Right cardiac atrium (tissue), 5 donors: ENCODE measurements at regions not wholly inside any gene's neighbourhood (a gene's known extent, or its start where the extent isn't known, plus 50 kb on each side); places are given as distances from the start of the nearest gene placed in this dataset.

Source experiments
- ATAC-seq, 2 donors: fragments of 200-7000 bp; cut with Tn5 transposase; one replicate each; pipeline versions ENCODE4 v1.8.0 to v1.9.1; 2020; ENCODE audit warnings: moderate library complexity in 2 of 2, mild to moderate bottlenecking in 1 of 2
- DNase-seq, 3 donors: peaks; one replicate each; pipeline ENCODE4 v3.0.0-alpha.2; 2020
- H3K27ac ChIP-seq: one replicate; pipeline ENCODE4 v1.5.1; 2013; ENCODE audit warnings: mild to moderate bottlenecking, low read length, control low read depth, moderate library complexity
- H3K27me3 ChIP-seq: one replicate; pipeline ENCODE4 v1.6.1; 2013; ENCODE audit not compliant: control insufficient read depth, insufficient read depth
- H3K4me1 ChIP-seq: one replicate; pipeline ENCODE4 v1.6.1; 2013; ENCODE audit warnings: low read length; ENCODE audit not compliant: control insufficient read depth, insufficient read depth
- H3K4me3 ChIP-seq: one replicate; pipeline ENCODE4 v1.5.1; 2013; ENCODE audit warnings: low read length, control low read depth
- H3K9me3 ChIP-seq: one replicate; pipeline ENCODE4 v1.6.1; 2013; ENCODE audit warnings: low read length; ENCODE audit not compliant: control insufficient read depth
- WGBS: extraction: QIAGEN DNeasy Blood & Tissue Kit; methylation state at CpG from one replicate; pipeline ENCODE4 v1.1.7; 2013; 5-methylcytosine and 5-hydroxymethylcytosine counted together
- intact Hi-C, 4 donors: fragments of 100-400 bp; cut with DNase I; formaldehyde crosslinking; loops; one replicate each; pipeline versions ENCODE4 v1.11.0 to v1.14.0; 2022 to 2023
- donor health status: healthy with polysubstance abuse.
- donor health status: DM: no; HTN: yes; CAD: no.
- donor health status: DM: no; HTN: no; CAD: no.
- donor health status: DM: no; HTN: yes; CAD: no; lungs with severe emphysema.
- donor health status: DM: yes; HTN: yes; CAD: no.

- no peak overlapping the region for H3K4me3 ChIP-seq
- no peak overlapping the region for H3K27ac ChIP-seq
- intact Hi-C loops: no loop called here
- H3K27me3 ChIP-seq: no peaks in the 10 kb centered on the region
- ATAC-seq: no peak
- 82% methylated on average over 3 of the region's 3 CpGs for WGBS
- H3K9me3 ChIP-seq: no peaks in the 10 kb centered on the region
- DNase-seq: no peak
- H3K4me1 ChIP-seq: no peaks in the 10 kb centered on the region
Measured at GRCh38 chr1:14326857-14327256, 271.6 kb upstream of the KAZN start.

GRCh38 chr1:14328685-14329084 lies 269.8 kb upstream of the KAZN start:
- Histone ChIP-seq H3K4me1 (no peaks in the 10 kb centered on the region), H3K9me3 (no peaks in the 10 kb centered on the region), H3K4me3 (no peak overlapping the region), H3K27me3 (no peaks in the 10 kb centered on the region), H3K27ac (no peak overlapping the region)
- DNase-seq (no peak), ATAC-seq (no peak)
- intact Hi-C loops: no loop called here

- H3K9me3 ChIP-seq: no peaks in the 10 kb centered on the region
- H3K27ac ChIP-seq: no peak overlapping the region
- H3K4me3 ChIP-seq: no peak overlapping the region
- DNase-seq (no peak), ATAC-seq (no peak)
- WGBS: 71% methylated on average over 4 of the region's 4 CpGs
- H3K27me3 ChIP-seq: no peaks in the 10 kb centered on the region
- no peaks in the 10 kb centered on the region for H3K4me1 ChIP-seq
- intact Hi-C loops: no loop called here
Measured at GRCh38 chr1:14332158-14332557, 266.3 kb upstream of the KAZN start.

GRCh38 chr1:14334336-14335176 lies 263.9 kb upstream of the KAZN start:
- no peaks in the 10 kb centered on the region for H3K4me1 ChIP-seq
- H3K27me3 ChIP-seq: no peaks in the 10 kb centered on the region
- ATAC-seq (no peak), DNase-seq (no peak)
- no peaks in the 10 kb centered on the region for H3K9me3 ChIP-seq
- intact Hi-C loops: no loop called here
- H3K4me3 ChIP-seq: no peak overlapping the region
- no peak overlapping the region for H3K27ac ChIP-seq
- WGBS: 56% methylated on average over 7 of the region's 7 CpGs

- intact Hi-C loops: no loop called here
- peak; percentile 67 to 81 for ATAC-seq
Measured at GRCh38 chr1:14338509-14338908, 260.0 kb upstream of the KAZN start.

GRCh38 chr1:14339288-14339687 lies 259.2 kb upstream of the KAZN start:
- DNase-seq (no peak), ATAC-seq (peak in 1 of 2 donors; percentile 57)
- Histone ChIP-seq H3K27me3 (no peaks in the 10 kb centered on the region), H3K4me3 (no peak overlapping the region), H3K27ac (no peak overlapping the region), H3K4me1 (no peaks in the 10 kb centered on the region), H3K9me3 (no peaks in the 10 kb centered on the region)
- 44% methylated on average over 5 of the region's 5 CpGs for WGBS
- intact Hi-C loops: no loop called here

More at GRCh38 chr1:14338509-14338908, 260.0 kb upstream of the KAZN start:
- H3K4me3 ChIP-seq: no peak overlapping the region
- H3K4me1 ChIP-seq: no peaks in the 10 kb centered on the region
- WGBS: 44% methylated on average over 3 of the region's 3 CpGs
- no peaks in the 10 kb centered on the region for H3K9me3 ChIP-seq
- peak in 2 of 3 donors; percentile 47 to 67 for DNase-seq
- no peaks in the 10 kb centered on the region for H3K27me3 ChIP-seq
- H3K27ac ChIP-seq: no peak overlapping the region

- no peak overlapping the region for H3K27ac ChIP-seq
- H3K9me3 ChIP-seq: no peaks in the 10 kb centered on the region
- H3K27me3 ChIP-seq: no peaks in the 10 kb centered on the region
- DNase-seq (no peak), ATAC-seq (peak; percentile 78 to 80)
- 38% methylated on average over 5 of the region's 5 CpGs for WGBS
- no peak overlapping the region for H3K4me3 ChIP-seq
- H3K4me1 ChIP-seq: no peaks in the 10 kb centered on the region
- intact Hi-C loops: no loop called here
Measured at GRCh38 chr1:14340002-14340785, 258.3 kb upstream of the KAZN start.

GRCh38 chr1:14341147-14341546 lies 257.3 kb upstream of the KAZN start:
- intact Hi-C loops: no loop called here
- Histone ChIP-seq H3K27me3 (no peaks in the 10 kb centered on the region), H3K4me1 (no peaks in the 10 kb centered on the region), H3K4me3 (no peak overlapping the region), H3K9me3 (no peaks in the 10 kb centered on the region), H3K27ac (no peak overlapping the region)
- peak in 1 of 3 donors; percentile 49 for DNase-seq
- WGBS: 79% methylated on average over 3 of the region's 3 CpGs
- ATAC-seq: no peak

GRCh38 chr1:14345946-14346550 lies 252.4 kb upstream of the KAZN start:
- Histone ChIP-seq H3K27ac (no peak overlapping the region), H3K9me3 (no peaks in the 10 kb centered on the region), H3K27me3 (no peaks in the 10 kb centered on the region), H3K4me3 (no peak overlapping the region), H3K4me1 (no peaks in the 10 kb centered on the region)
- intact Hi-C loops: no loop called here
- 61% methylated on average over 8 of the region's 8 CpGs for WGBS
- no peak for DNase-seq
- no peak for ATAC-seq

GRCh38 chr1:14347186-14347585 lies 251.3 kb upstream of the KAZN start:
- DNase-seq (no peak), ATAC-seq (no peak)
- Histone ChIP-seq H3K27ac (no peak overlapping the region), H3K27me3 (no peaks in the 10 kb centered on the region), H3K4me1 (no peaks in the 10 kb centered on the region), H3K9me3 (no peaks in the 10 kb centered on the region), H3K4me3 (no peak overlapping the region)
- 77% methylated on average over 6 of the region's 6 CpGs for WGBS
- intact Hi-C loops: no loop called here

- Histone ChIP-seq H3K4me3 (no peak overlapping the region), H3K9me3 (no peaks in the 10 kb centered on the region), H3K27ac (no peak overlapping the region), H3K27me3 (no peaks in the 10 kb centered on the region), H3K4me1 (no peaks in the 10 kb centered on the region)
- intact Hi-C loops: no loop called here
- no peak for DNase-seq
- WGBS: 70% methylated on average over 3 of the region's 3 CpGs
- ATAC-seq: no peak
Measured at GRCh38 chr1:14347776-14348175, 250.7 kb upstream of the KAZN start.
